SK-N-MC (cell line): ENCODE measurements at regions not wholly inside any gene's neighbourhood (a gene's known extent, or its start where the extent isn't known, plus 50 kb on each side); places are given as distances from the start of the nearest gene placed in this dataset.
A peak's percentile ranks its signal among the peaks of the same experiment; 100 is the strongest.

Source experiments
- DNase-seq: peaks from one replicate; pipeline ENCODE4 v3.0.0-alpha.2; 2011; ENCODE audit warnings: low read depth, low spot score
- H3K27ac ChIP-seq: fragments of 200-600 bp; sonication (generic); 2 replicates; pipeline ENCODE4 v1.5.1; 2016; ENCODE audit warnings: mixed run types
- H3K36me3 ChIP-seq: fragments of 200-600 bp; sonication (generic); 2 replicates; pipeline ENCODE4 v1.6.1; 2017; ENCODE audit warnings: antibody characterized with exemption, low read length, mixed read lengths; ENCODE audit not compliant: insufficient read depth
- H3K4me3 ChIP-seq: fragments of 200-600 bp; sonication (generic); 2 replicates; pipeline ENCODE4 v1.5.1; 2016
- H3K9ac ChIP-seq: fragments of 200-600 bp; sonication (generic); 2 replicates; pipeline ENCODE4 v1.8.0; 2017; ENCODE audit warnings: mixed run types, mixed read lengths; ENCODE audit not compliant: insufficient read length
- H3K9me3 ChIP-seq: fragments of 200-600 bp; sonication (generic); 2 replicates; pipeline ENCODE4 v1.6.1; 2017; ENCODE audit warnings: low read depth, mild to moderate bottlenecking, antibody characterized with exemption, low read length, moderate library complexity, mixed read lengths
- EZH2 ChIP-seq: fragments of 200-600 bp; sonication (generic); IDR thresholded peaks from one replicate; pipeline ENCODE4 v1.6.1; 2017; ENCODE audit warnings: antibody characterized with exemption
- FOXP2 ChIP-seq: optimal IDR thresholded peaks from 2 replicates; pipeline ENCODE3; 2011; ENCODE audit warnings: mild to moderate bottlenecking, moderate library complexity; ENCODE audit not compliant: insufficient read depth; ENCODE audit errors: extremely low read length, control extremely low read depth
- POLR2AphosphoS5 ChIP-seq: IDR thresholded peaks from 2 replicates; pipeline ENCODE4 v1.6.1; 2012; ENCODE audit warnings: mild to moderate bottlenecking, low read depth, low read length, borderline replicate concordance

DNA sequence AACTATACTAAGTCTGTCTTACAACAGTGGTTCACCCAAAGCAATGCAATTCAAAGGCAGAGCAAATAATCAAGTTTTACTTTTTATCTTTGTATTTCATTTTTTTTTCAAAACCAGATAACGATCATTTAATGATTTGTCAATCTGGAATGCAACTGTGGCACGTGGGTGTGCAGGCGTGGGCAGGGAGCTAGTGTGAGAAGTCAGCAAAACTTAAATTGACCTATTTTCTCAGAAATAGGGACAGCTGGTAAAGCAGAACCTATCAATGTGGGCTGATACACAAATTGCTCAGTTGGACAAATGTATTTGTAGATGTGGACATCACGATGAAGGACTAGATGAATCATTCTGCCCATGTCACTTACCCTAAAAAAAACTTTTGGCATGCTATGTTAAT, 105.6 kb downstream of the CBLL2 start:
- Histone ChIP-seq H3K9me3 (no peaks in the 10 kb centered on the region), H3K27ac (no peak overlapping the region), H3K36me3 (no peaks in the 10 kb centered on the region), H3K9ac (no peak overlapping the region), H3K4me3 (no peak overlapping the region)
- TF ChIP-seq FOXP2 = no peak
- TF ChIP-seq POLR2AphosphoS5 = no peak
- no peak for TF ChIP-seq EZH2
- no peak for DNase-seq

DNA sequence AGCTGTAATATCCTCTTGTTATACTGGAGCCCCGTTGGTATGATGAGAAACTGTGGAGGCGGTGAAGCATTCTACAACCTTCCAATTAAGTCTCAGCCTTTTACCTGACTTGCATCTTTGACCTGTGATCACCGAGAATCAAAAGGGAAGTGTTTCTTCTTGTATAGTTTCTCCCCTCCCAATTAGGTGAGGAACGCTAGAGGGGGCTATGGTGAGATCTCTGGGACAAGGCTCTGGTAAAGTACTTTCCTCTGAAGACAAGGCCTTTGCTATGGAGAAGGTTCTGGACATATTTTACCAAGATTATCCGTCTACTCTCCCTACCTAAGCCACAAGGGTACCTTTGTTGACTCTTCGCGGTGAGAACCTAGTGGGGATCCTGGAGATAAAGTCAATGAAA, 111.3 kb downstream of the CBLL2 start:
- no peaks in the 10 kb centered on the region for H3K9me3 ChIP-seq
- no peak overlapping the region for H3K9ac ChIP-seq
- H3K27ac ChIP-seq = no peak overlapping the region
- no peak for DNase-seq
- no peak for TF ChIP-seq POLR2AphosphoS5
- no peak for TF ChIP-seq FOXP2
- no peak for TF ChIP-seq EZH2
- no peak overlapping the region for H3K4me3 ChIP-seq
- H3K36me3 ChIP-seq = no peaks in the 10 kb centered on the region

DNA sequence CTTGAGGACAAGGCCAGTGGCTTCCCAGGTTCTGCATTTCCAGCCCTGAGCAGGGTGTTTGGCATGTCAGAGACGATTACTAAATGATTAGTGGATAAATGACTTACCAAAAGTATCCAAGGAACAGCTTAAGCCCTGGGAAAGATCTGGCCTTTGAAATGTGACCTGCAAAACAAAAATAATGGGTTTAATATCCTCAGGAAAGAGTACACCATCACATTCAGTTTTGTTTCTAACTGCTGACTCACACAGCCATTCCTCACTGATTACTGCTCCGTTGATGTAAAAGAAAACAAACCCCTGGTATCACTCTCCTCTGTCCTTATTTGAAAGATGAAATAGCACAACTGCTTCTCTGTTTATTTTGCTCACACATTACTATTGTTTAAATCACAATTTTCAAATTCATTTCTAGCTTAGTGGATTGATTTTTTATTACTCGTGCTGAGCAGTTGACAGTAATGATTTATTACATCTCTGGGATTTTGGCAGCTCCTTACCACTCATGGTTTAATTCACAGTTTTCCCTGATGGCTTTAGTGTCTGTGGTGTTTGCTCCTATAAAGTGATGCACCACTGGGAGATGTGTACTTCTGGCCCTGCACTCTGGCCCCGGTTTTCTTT, 117.0 kb downstream of the CBLL2 start:
- Histone ChIP-seq H3K9me3 (no peaks in the 10 kb centered on the region), H3K9ac (no peak overlapping the region), H3K36me3 (no peaks in the 10 kb centered on the region), H3K27ac (no peak overlapping the region), H3K4me3 (no peak overlapping the region)
- TF ChIP-seq FOXP2 (no peak), POLR2AphosphoS5 (no peak), EZH2 (no peak)
- DNase-seq = no peak

DNA sequence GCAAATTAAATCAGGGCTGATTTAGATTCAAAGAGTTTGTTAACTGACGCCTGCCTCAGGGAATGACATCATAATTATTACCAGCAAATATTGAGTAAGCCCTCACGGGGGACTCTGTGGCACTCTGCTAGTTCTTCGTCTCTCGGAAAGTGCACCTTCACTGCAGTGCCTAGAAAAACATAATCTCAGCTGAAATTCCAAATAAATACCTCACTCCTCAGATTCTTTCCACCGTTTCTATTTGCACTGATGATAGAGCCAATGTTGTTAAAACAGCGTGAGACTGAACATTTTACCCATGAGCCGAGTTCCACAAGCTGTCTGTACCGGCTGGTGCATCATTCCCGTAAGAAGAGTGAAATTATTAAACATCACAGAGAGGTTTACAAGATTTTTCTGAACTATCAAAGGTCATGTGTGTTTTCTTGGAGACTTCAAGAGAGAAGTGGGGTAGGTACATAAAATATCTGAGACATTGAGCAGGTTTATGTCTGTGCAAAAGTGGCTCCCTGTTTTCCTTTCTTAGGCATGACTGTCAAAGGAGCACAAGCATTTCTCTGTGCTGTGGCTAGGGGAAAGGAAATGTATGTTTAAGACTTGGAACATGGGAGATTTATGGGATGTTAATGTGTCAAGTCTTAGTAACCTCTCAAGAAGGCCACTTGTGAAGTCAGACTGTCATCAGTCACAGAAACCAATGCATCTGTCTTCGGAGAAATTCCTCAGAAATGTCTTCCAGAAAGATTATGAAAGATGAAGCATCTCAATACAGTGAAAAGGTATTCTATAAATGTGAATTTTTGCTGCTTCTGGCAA, 119.6 kb downstream of the CBLL2 start:
- no peak for TF ChIP-seq POLR2AphosphoS5
- no peak for TF ChIP-seq FOXP2
- no peak for TF ChIP-seq EZH2
- no peak overlapping the region for H3K27ac ChIP-seq
- H3K36me3 ChIP-seq = no peaks in the 10 kb centered on the region
- peak overlapping the region; percentile 29; the same call in 1 of the 2 replicates for H3K4me3 ChIP-seq
- no peak overlapping the region for H3K9ac ChIP-seq
- no peaks in the 10 kb centered on the region for H3K9me3 ChIP-seq
- DNase-seq = no peak

DNA sequence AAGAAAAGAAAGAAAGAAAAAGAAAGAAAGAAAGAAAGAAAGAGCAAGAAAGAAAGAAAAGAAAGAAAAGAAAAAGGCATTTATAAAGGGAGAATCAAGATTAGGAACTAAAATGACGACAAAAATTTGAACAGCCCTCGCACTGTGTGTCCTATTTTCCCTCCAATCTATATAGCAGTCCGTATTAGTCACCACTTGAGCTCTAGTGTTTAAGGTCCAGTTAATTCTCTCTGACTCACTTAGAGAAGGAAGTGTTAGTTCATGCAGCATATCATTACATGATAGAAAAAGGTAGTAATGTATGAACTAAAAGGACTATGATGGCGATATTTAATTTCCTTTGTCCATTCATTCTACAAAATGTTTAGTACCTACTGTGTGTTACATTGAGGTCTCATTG, 122.7 kb downstream of the CBLL2 start:
- TF ChIP-seq FOXP2 (no peak), EZH2 (no peak), POLR2AphosphoS5 (no peak)
- no peak for DNase-seq
- no peak overlapping the region for H3K4me3 ChIP-seq
- no peak overlapping the region for H3K27ac ChIP-seq
- no peaks in the 10 kb centered on the region for H3K9me3 ChIP-seq
- H3K9ac ChIP-seq = no peak overlapping the region
- H3K36me3 ChIP-seq = no peaks in the 10 kb centered on the region

DNA sequence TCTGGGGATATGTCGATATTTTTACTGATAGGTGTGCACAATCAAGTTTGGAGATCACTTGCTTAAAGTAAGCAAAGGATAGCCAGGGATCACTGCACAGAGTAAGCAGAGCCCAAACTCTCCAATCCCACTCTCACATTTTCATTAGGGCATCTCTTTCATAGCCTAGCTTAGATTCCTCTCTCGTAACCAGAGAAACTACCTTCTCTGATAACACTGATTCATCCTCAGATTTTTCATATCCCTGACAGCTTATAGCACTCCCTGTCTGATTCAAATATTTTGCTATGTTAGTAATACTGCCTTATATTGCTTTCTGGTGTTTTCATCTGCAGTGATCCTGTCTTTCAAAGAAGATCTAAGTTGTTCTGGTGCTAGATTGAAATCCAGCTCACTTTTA, 123.7 kb downstream of the CBLL2 start:
- Histone ChIP-seq H3K4me3 (no peak overlapping the region), H3K27ac (no peak overlapping the region), H3K9me3 (no peaks in the 10 kb centered on the region), H3K9ac (no peak overlapping the region), H3K36me3 (no peaks in the 10 kb centered on the region)
- DNase-seq = no peak
- no peak for TF ChIP-seq POLR2AphosphoS5
- no peak for TF ChIP-seq EZH2
- TF ChIP-seq FOXP2 = no peak

DNA sequence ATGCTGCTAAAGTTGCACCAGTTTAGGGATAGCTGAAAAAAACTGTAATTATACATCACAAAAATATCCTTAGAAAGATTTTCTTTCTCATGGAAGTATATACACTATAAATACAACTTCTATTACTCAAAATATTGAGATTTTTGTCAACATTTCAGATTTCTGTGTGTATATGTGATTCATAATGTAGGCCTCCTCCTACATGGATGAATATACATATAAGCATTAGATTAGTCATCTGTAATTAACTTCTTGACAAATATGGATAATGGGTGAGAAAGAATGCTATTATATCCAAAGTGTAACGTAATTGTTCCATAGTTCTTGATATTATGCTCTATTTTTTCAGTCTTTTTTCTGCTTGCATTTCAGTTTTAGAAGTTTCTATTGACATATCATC, 124.9 kb downstream of the CBLL2 start:
- Histone ChIP-seq H3K9me3 (no peaks in the 10 kb centered on the region), H3K36me3 (no peaks in the 10 kb centered on the region), H3K27ac (no peak overlapping the region), H3K4me3 (no peak overlapping the region), H3K9ac (no peak overlapping the region)
- TF ChIP-seq POLR2AphosphoS5 (no peak), FOXP2 (no peak), EZH2 (no peak)
- DNase-seq = no peak

DNA sequence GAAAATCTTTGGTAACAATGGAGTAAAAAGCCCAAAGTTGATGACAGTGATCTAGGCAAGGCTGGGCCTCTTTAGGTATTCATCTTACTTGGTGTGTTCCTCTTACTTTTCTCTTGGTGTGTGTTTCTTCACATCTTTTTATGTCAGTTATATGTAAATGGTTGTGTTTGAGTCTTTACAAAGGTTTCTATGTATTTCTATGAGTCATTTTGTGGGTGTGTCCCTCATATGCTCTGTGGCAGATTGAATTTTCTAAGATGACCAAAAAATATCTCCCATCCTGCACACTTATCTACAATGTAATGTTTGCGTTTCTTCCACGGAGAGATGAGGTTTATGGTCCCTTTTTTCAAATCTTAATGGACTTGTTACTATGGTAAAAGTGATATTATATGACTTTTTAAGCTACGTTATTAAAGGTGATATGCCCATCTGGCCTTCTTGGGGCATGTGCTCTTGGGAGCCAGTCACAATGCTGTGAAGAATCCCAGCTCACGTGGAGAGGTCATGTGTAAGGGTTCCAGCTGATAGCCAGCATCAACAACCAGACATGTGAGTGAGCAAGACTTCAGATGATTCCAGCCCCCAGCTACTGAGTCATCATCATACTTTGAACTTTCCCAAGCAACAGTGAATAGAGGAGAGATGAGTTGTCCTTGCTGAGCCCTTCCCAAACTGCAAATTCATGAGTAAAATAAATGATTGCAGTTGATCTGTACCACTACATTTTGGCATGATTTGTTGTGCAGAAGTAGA, 126.9 kb downstream of the CBLL2 start:
- no peak for DNase-seq
- H3K36me3 ChIP-seq = no peaks in the 10 kb centered on the region
- TF ChIP-seq POLR2AphosphoS5 = no peak
- no peak for TF ChIP-seq EZH2
- no peak for TF ChIP-seq FOXP2
- no peaks in the 10 kb centered on the region for H3K9me3 ChIP-seq
- no peak overlapping the region for H3K4me3 ChIP-seq
- H3K9ac ChIP-seq = no peak overlapping the region
- no peak overlapping the region for H3K27ac ChIP-seq
